Stimulated activated CD4-positive, alpha-beta T cell treated with anti-CD3 and anti-CD28 coated beads, Interleukin-1b, Interleukin-23, amount 100 ng/mL, for 4 hours (primary cell): ENCODE measurements at regions not wholly inside any gene's neighbourhood (a gene's known extent, or its start where the extent isn't known, plus 50 kb on each side); places are given as distances from the start of the nearest gene placed in this dataset.
"Not testable (repeated sequence)": the region's sequence is repeated elsewhere in the genome, so short reads cannot be mapped to it uniquely, and the experiment has no call there.

Source experiments
- DNase-seq, 2 donors: peaks; one replicate each; pipeline ENCODE4 v3.0.0-alpha.2; 2020; ENCODE audit warnings: low read depth in 2 of 2

DNA sequence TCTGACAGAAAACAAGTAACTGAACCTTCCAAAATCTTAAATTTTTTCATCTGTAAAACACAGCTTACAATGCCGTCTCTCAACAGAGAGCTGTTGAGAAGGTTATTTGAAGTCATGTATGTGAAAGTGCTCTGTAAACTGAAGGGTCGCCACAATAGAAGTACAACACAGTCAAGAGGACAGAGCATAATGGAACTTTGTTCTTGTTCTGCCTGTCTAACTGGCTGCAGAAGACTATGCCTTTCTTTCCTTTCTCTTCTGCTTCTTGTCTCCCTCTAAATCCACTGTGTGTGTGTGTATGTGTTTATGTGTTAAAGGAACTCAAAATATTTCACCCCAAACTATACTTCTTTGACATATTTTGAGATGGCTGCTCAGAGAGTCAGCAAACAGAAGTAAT lies 365.8 kb upstream of the RND3 start:
- DNase-seq: no peak

DNA sequence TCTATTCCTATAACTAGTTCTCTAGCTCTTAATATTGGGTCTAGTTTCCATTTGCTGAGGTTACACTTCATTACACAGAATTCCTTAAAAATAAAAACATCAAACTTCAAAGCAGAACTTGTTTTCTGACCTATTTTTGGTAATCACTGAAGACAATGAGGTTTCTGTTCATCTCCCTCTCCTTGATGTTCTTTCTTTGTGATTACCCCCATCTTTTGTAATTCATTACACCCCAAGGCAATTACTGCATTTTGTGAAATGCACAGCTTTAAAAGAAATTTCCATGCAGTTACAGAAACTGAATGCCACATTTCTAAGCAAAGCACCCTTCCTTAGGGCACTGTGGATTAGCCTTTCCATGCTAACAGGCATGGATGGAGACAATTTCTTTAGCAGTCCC lies 363.2 kb upstream of the RND3 start:
- DNase-seq: no peak

DNA sequence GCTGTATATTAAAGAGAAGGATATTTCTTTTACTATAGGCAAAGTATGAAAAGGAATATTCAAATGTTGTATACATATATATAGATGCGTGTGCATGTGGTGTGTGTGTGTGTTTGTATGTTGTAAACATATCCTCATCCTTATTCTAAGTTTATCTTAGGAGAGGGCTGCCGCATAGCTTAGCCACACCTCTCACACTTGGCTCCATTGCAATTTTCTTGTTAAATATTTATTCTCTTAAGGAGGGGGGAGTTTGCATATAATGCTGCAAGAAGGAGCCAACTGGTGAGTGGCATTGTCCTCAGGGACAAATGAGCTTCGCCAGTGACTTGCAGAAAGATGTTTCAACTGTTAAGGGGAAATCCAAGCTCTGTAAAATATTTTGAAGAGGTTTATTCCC lies 360.1 kb upstream of the RND3 start:
- no peak for DNase-seq

DNA sequence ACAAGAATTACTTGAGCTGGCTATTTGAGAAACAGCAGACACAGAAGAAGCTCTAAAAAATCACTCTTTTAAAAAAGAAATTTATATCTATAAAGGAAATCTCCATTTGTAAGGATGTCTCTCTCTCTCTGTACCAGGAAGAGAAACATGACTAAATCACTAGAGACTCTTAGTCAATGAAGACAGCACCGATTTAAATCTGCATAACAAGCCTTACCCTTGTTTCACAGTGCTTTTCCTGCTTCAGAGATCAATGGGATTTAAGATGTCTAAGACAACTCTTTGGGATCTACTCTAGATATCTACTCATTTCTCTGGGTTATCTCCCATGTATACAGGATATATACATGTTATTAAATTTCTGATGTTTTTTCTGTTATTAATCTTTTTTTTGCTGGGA lies 359.2 kb upstream of the RND3 start:
- no peak for DNase-seq

DNA sequence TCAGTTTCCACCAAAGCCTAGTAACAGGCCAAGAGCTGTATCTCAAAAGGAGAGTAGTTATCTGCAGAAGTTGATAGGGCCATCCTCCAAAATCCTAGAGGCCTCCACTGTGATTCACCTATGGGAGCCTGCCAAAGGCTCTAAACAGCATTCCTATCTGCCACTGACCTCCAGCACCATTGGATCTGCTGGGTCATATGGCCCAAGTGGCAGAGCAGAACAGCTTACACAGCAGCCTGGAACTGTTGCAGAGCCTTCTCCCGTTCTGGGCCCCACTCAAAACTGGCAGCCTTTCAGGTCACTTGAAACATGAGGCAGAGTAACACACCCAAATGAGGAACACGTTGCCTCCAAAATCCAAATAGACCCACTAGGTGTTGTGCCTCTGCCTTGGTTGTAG lies 345.2 kb upstream of the RND3 start:
- DNase-seq: no peak

DNA sequence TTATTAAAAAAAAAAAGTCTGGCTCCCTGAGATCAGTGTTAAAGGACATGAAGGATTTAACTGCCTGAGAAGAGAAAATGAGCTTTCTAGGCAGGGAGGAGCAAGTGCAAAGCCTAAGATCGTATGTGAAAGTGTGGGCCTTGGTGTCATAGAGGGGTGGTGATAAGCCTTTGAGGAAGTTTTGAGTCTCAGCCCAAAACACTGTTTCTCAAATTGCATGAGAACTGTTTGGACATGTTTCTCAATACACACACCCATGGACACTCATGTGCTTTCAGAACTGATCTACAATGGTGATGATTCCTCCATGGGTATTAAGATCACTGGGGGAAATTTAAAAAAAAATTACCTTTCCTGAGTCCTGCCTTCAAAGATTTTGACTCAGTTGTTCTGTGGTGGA lies 336.7 kb upstream of the RND3 start:
- no peak for DNase-seq

DNA sequence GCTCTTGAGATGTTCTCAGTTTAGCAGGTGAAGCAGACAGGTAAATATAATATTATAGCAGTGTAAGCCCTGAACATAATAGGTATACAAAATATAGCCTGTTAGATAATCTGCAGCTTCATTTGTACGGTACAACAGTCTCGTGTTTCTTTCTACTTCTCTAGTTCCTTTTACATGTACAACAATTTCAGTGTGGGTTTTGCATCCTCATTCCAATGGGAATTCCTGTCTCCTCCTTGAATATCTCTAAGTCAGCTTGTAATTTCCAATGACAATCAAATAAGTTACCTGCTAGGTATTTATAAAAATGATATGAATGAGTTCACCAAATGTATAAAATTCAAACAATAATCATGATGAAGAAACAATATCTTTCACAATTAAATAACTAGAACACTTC lies 330.0 kb upstream of the RND3 start:
- no peak for DNase-seq

DNA sequence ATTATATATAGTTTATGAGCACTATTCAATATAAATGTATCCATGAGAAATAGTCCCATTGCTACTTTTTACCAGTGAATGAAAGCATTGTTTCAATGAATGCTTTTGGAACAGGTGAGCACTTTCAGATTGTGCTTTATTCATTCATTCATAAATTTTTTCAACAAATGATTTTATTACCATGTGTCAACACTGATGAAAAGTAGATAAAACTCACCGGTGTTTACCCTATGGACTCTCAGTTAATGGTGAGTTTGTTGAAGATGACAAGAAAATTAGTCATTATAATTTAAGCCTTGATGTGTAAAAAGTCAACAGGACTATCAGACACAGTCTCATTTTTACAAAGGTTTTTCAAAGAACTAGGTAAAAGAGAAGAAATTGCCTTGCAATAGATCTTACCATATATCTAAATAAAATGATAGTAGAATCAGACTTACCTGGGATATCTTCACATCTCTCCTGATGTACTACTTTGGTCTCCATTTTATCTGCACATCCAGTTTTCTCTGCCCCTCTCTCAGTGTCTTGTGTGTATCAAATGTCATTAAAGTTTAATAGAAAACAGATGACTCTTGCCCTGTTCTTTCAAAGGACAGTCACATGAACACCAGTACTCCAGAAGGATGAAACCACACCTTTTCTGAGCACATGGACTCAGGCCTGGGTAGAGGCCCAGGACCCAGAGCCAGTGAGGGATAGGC lies 325.3 kb upstream of the RND3 start:
- no peak for DNase-seq

DNA sequence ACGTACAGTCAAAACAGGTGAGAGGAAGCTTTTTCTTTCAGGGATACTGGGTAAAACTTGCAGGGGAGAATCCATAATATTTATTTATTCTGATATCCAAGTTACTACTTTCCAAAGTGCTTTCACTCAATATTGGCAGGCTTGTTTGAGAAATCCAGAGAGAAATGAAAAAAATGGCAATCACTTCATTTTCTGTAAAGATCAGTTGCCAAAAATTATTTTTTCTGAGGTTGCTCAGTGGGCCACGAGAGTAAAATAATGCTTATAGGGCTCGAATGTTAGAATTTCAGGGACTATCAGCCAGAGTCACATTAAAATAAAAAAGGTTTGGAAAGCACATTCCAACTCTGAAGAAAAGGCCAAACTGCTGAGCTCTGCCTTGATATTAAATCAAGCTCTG lies 324.6 kb upstream of the RND3 start:
- no peak for DNase-seq

DNA sequence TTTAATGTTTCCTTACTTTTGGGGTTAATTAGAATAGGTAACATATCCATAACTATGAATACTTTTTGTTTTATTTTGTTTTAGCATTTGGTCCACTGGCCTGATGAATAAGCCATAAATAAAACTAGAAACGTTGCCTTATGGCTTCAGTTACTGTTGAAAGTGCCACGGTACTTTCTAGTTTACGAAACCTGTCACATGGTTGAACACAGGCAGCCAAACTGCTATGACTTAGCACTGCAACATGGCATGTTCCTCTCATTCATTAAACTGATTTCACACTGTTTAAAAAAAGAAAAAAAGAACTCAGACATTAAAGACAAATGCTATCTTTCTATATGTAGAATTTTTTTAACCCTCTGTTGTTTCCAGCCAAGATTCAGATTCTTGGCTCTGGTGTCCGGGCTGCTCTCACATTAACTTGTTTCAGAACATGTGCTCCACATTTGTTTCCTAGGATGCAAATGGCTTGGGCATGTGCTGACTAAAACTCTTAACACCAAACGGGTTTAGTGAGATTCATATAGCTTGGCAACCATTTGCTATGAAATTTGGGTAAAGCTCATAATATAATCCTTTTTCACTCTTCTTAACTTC lies 323.9 kb upstream of the RND3 start:
- no peak for DNase-seq

DNA sequence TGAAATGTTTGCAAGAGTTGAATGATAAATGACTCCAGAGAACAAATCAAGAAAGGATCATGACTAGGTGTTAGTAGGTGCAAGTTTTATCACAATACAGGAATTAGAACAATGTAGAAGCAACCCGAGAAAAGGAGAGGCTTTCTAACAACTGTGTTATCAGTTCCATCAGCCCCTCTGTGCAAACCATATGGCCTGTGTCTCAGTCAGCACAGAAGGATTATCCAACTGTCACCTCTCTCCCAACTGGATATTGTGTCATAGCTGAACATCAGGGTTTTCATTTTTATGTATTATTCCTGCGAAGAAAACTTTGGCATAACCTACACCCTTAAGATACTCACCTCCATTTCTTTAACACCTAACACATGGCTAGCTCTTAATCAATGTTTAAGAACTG lies 321.6 kb upstream of the RND3 start:
- DNase-seq: no peak

DNA sequence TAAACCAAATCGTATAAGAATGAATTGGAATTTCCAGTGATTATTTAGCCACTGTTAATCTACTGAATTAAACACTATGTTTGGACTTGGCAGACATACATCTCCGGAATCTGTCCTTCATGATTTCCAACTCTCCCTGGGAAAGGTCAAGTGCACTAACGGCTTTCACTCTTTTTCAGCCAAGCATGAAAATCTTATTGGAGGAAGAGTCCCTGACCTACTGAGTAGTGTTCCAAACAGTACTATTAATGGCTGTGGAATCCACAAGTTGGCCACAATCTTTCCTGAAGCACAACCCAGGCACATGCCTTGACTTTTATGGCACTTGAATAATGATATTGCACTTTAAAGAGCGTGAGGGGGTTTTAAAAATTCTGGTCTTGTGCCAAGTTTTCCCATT lies 318.9 kb upstream of the RND3 start:
- DNase-seq: no peak

DNA sequence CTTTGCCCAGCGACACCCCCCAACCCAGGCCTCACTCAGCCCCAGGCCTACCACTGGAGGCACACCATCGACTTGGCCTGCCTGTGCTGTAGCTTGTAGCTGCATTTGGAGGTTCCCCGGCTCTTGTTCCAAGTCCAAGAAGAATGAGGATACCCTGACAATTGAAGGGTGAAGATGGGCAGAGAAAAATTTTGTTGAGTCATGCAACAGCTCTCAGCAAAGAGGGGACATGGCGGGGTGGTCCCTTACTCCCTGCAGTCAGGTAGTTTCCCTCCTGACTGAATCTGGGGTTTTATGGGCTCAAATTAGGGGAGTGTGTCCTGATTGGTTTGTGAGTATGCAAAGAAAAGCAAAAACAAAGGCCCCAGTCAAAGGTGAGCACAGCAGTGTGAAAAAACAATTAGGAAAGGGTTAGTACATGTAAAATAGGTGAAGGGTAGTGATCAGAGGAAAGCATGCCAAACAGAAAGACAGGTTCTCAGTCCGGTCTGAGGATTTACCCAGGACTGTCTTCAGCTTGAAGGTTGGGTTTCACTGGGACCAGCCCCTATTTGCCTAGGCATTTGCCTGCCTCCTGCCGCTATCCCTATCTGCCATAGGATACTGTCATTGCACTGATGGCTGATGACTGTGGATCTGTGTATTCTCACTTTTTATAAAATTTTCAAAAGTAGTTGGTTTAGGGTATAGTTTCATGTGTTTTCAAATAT lies 316.4 kb upstream of the RND3 start:
- DNase-seq: no peak

DNA sequence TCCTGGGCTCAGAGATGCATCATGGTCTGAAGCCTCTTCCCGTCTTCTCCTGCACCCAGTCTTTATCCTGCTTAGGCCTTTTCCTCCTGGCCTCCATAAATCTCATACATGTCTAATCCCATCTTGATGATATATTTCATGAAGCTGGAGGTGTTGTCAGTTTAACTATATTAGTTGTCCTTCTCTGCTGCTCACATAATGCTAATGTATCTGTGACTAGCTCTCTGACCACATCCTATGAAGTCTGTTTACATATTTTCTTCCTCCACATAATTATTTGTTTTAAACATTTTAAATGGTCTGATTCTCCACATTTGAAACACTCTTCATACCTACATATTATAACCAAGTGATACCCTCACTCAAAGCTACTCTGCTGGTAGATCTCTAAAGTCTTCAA lies 315.2 kb upstream of the RND3 start:
- DNase-seq: no peak

DNA sequence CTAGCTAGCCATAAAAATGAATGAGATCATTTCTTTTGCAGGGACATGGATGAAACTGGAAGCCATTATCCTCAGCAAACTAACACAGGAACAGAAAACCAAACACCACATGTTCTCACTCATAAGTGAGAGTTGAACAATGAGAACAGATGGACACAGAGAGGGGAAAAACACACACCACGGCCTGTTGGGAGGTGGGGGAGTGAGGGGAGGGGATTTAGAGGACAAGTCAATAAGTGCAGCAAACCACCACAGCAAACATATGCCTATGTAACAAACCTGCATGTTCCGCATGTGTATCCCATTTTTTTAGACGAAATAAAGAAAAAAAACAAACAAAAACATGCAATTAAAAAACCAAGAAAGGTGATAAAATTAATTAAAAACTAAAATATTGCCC lies 308.8 kb upstream of the RND3 start:
- DNase-seq: not testable (repeated sequence)

DNA sequence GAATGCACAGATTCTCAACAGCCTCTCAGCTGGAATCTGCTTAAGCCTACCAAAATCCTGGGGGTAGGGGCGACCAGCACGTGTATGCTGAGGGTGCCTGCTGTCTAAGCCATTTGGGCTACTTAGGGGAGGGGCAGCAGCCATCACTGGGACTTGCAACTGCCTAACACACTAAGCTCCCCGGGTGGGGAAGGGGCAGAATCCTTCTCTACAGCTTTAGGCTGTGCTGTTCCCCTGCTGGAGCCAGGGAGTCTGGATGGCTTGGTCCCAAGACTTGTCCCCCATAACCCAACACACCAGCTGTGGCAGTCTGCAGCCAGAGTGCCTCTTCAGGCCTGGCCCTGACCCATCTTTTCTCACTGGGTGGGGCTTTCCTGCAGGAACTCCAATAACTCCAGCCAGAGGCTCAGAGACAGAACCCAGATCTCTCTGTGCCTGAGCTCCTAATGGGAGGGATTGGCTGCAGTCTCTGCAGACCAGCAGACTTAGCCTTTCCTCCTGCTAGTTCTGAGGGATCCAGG lies 305.4 kb upstream of the RND3 start:
- DNase-seq: no peak

DNA sequence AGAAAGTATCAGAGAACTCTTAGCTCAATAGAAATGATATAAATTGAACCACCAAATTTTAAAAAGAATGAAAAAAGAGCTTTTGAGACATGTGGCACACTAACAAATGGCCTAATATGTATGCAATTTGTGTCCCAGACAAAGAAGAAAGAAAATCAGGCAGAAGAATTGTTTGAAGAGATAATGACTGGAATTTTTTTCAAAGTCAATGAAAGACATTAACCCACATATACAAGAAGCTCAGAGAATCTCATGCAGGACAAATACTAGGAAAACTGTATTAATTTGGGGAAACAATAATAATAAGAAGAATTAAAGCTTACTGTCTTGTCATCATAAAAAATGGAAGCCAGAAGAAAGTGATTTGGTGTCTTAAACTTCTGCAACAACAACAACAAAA lies 304.1 kb upstream of the RND3 start:
- DNase-seq: no peak

DNA sequence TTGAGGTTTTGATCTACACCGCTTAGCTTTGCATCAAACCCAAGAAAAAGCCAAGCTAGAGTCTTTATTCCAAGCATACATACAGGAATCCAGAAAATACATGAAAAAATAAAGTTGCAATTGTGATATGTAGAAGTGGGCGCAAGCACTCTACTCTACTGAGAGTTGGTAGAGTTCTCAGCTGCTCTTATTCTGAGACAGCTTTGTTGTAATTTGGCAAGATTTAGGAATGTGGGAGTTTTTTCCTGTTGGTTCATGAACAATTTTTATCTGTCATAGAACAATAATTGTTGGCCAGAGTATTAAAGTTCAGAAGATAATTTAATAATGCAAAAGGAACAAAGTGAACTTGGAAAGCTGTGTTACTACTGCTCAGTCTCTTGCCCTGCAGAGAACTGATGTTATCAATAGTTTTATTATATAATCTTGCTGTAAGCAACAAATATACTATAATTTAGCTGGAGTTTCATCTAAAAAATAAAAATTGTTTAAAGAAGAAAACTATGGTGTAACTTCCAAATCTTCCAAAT lies 302.0 kb upstream of the RND3 start:
- DNase-seq: no peak

DNA sequence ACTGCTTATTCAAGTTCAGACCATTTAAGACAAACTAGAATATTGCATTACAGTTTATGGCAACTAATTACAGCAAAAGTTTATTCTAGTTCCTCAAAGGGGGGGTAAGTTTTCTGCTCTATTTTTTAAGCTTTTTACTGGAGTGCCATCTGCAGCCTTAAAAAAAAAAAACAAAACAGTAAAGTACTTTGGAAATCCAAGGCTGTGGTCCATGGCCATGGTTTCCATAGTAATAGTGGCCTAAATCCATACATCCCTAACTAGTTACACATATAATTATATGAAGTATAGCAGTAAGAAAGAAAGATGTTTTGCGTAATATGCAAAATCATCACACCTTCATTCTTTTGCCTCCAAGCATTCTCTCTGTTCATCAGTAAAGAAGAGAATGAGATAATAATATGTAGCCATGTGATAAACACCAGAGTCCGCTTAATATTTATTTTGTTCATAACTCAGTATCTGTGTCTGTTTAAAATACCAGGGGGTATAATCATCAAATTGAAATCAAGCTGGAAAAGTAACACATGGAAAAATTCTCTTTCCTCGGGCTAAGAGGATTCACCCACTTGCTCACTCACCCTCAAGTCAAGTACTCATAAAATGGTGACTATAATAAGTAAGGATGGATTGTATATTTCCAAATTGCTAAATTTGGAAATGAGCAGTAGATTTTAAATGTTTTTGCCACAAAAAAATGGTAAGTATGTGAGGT lies 301.1 kb upstream of the RND3 start:
- DNase-seq: no peak

DNA sequence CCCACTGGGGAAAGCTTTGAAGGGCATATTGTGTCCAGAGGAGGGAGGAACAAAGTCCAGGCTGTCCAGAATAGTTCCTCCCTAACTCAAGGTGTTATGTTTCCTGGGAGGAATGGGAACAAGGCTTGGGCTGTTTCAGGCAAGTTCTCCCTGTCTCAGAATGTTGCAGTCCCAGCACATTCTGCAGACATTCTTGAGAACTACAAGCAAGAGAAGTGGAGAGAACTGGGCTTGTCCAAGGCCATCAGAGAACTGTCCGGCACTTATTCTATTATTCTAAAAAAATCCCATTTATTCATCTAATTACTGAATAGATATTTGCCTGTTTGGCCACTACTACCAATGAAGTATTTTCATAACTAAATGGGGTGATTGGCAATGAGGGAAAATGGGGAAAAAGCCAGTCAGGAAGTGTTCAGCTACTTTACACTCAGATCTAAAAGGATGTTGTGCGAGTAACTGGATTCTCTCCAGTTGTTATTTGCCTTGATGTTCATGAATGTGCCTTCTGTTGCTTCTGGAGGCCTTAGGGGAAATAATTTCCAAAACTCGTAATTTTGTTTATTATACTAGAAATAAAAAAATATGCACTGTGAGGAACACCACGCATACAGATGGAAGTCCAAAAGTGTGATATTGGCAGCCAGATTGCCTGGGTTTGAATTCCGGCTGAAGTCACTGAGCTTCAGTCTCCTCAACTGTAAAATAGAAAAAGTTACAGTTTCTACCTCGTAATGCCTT lies 300.1 kb upstream of the RND3 start:
- no peak for DNase-seq

DNA sequence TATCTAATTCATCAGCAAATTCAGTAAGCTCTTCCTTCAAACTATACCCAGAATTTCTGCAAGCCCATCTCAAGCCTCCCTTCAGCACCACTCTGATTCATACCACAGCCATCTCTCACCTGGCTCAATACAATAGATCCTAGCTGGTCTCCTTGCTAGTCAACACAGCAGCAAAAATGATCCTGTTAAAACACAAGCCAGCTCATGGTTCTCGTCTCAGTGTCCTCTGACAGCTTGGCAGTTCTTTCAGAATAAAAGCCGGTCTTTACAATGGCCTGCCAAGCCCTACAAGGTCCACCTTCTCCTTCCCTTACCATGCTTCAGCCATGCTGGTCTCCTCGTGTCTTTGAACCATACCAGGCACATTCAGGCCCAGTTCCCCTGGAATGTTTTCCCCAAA lies 296.9 kb upstream of the RND3 start:
- no peak for DNase-seq

DNA sequence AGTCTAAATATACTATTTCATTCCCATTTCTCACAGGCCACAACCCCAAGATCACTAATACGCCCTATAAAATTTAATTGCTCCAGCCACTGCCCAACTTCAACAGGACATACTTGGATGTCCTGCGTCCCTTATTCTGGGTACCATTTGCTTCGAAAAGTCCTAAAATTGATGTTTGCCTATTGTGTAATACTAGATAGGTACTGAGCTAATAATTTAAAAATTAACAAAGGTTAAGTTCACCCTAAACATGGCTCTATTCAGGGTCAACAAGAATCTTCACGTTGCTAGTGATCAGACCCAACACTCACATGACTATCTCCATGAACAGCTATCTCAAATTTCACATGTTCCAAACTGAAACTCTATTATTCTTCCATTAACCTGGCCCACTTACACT lies 296.4 kb upstream of the RND3 start:
- DNase-seq: no peak
